Loucy (cell line): ENCODE measurements at regions not wholly inside any gene's neighbourhood (a gene's known extent, or its start where the extent isn't known, plus 50 kb on each side); places are given as distances from the start of the nearest gene placed in this dataset.

Experiments
- H2AFZ ChIP-seq: fragments of 200-600 bp; sonication (generic); 2 replicates; pipeline ENCODE4 v1.6.0; 2016; ENCODE audit warnings: antibody characterized with exemption, mild to moderate bottlenecking, low read length, moderate library complexity
- H3F3A ChIP-seq: fragments of 200-600 bp; 2 replicates; pipeline ENCODE4 v1.6.0; 2016; ENCODE audit warnings: antibody characterized with exemption, low read depth, mild to moderate bottlenecking
- H3K27me3 ChIP-seq: fragments of 200-600 bp; sonication (generic); 2 replicates; pipeline ENCODE4 v1.6.1; 2014; ENCODE audit warnings: low read length, mild to moderate bottlenecking; ENCODE audit not compliant: insufficient read depth, poor library complexity, severe bottlenecking
- H3K36me3 ChIP-seq: fragments of 200-600 bp; sonication (generic); 2 replicates; pipeline ENCODE4 v1.6.1; 2016; ENCODE audit warnings: low read length; ENCODE audit not compliant: insufficient read depth
- H3K4me1 ChIP-seq: fragments of 200-600 bp; sonication (generic); 2 replicates; pipeline ENCODE4 v1.5.1; 2014; ENCODE audit warnings: low read length, mild to moderate bottlenecking; ENCODE audit not compliant: insufficient read depth, poor library complexity, severe bottlenecking
- H3K4me2 ChIP-seq: fragments of 200-600 bp; sonication (generic); 2 replicates; pipeline ENCODE4 v1.6.0; 2014; ENCODE audit warnings: antibody characterized with exemption, low read length, low read depth, mild to moderate bottlenecking; ENCODE audit not compliant: poor library complexity, severe bottlenecking
- H3K4me3 ChIP-seq: fragments of 200-600 bp; sonication (generic); 2 replicates; pipeline ENCODE4 v1.5.1; 2014; ENCODE audit warnings: low read length, mild to moderate bottlenecking, mixed read lengths; ENCODE audit not compliant: poor library complexity, severe bottlenecking
- H3K79me2 ChIP-seq: fragments of 200-600 bp; sonication (generic); 2 replicates; pipeline ENCODE4 v1.6.1; 2014; ENCODE audit warnings: low read length; ENCODE audit not compliant: insufficient read depth
- H3K9ac ChIP-seq: fragments of 200-600 bp; sonication (generic); 2 replicates; pipeline ENCODE4 v1.6.0; 2014; ENCODE audit warnings: mild to moderate bottlenecking, low read depth, low read length, moderate library complexity; ENCODE audit not compliant: poor library complexity, severe bottlenecking
- H3K9me2 ChIP-seq: fragments of 200-600 bp; sonication (generic); replicated peaks from 2 replicates; pipeline ENCODE4 v1.6.1; 2016; ENCODE audit warnings: low read depth, low read length, mixed read lengths
- H3K9me3 ChIP-seq: fragments of 200-600 bp; sonication (generic); 2 replicates; pipeline ENCODE4 v1.6.1; 2014; ENCODE audit warnings: mild to moderate bottlenecking, antibody characterized with exemption, low read length, low read depth; ENCODE audit not compliant: insufficient read depth
- H4K20me1 ChIP-seq: fragments of 200-600 bp; sonication (generic); 2 replicates; pipeline ENCODE4 v1.6.0; 2014; ENCODE audit warnings: antibody characterized with exemption, low read length, mild to moderate bottlenecking; ENCODE audit not compliant: insufficient read depth, poor library complexity, severe bottlenecking
- EZH2phosphoT487 ChIP-seq: fragments of 200-600 bp; IDR thresholded peaks from 2 replicates; pipeline ENCODE4 v1.6.1; 2018; ENCODE audit warnings: antibody characterized with exemption, mild to moderate bottlenecking, moderate library complexity, borderline replicate concordance
- TF ChIP-seq, protein P1 (sequence below): fragments of 200-600 bp; sonication (generic); conservative IDR thresholded peaks from 2 replicates; pipeline ENCODE4 v1.5.1; 2014; ENCODE audit warnings: mild to moderate bottlenecking, antibody characterized with exemption, low read length

- Histone ChIP-seq H3K9me2 (no peaks in the 10 kb centered on the region), H3K9ac (no peak overlapping the region), H3K36me3 (no peaks in the 10 kb centered on the region), H3K79me2 (no peaks in the 10 kb centered on the region), H3K4me2 (no peak overlapping the region), H4K20me1 (no peaks in the 10 kb centered on the region), H3K9me3 (peaks cover 4% of the 10 kb centered on the region; the same call in 1 of the 2 replicates), H3K4me3 (no peak overlapping the region), H3F3A (no peaks in the 10 kb centered on the region), H3K27me3 (no peaks in the 10 kb centered on the region), H3K4me1 (peaks cover 6% of the 10 kb centered on the region), H2AFZ (no peak overlapping the region)
- no peak for TF ChIP-seq EZH2phosphoT487
- TF ChIP-seq, protein P1, sequence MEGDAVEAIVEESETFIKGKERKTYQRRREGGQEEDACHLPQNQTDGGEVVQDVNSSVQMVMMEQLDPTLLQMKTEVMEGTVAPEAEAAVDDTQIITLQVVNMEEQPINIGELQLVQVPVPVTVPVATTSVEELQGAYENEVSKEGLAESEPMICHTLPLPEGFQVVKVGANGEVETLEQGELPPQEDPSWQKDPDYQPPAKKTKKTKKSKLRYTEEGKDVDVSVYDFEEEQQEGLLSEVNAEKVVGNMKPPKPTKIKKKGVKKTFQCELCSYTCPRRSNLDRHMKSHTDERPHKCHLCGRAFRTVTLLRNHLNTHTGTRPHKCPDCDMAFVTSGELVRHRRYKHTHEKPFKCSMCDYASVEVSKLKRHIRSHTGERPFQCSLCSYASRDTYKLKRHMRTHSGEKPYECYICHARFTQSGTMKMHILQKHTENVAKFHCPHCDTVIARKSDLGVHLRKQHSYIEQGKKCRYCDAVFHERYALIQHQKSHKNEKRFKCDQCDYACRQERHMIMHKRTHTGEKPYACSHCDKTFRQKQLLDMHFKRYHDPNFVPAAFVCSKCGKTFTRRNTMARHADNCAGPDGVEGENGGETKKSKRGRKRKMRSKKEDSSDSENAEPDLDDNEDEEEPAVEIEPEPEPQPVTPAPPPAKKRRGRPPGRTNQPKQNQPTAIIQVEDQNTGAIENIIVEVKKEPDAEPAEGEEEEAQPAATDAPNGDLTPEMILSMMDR: no peak
These were observed 492.4 kb upstream of the NFIA start for GRCh38 chr1:60589916-60590315.

DNA sequence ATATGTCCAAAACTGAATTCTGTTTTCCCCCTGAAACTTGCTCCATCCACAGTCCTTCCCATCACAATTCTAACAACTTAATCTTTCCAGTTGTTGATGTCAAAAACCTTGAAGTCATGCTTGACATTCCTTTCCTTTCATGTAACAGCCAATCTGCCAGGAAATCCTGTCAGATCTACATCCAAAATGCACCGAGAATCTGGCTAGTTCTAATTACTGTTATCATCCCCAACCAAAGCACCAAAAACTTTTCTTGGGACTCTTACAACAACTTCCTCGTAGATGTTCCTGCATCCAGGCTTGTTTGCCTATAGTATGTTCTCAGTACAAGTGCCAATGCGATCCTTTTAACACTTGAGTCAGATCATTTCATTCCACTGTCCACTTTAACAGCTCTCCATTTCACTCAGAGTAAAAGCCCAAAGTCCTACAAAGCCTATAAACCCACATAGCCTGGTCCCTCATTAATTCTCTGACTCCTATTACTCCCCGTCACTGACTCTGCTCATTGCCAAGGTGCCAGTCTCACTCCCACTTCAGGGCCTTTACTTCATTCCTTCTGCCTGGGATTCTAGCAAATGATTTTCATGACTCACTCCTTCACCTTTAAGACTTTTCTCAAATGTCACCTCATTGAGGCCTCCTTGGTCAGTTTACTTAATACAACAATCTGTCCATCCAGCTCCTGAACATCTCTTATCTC is 493.2 kb upstream of the NFIA start:
- Histone ChIP-seq H3F3A (no peaks in the 10 kb centered on the region), H3K27me3 (no peaks in the 10 kb centered on the region), H3K9ac (no peak overlapping the region), H3K9me2 (no peaks in the 10 kb centered on the region), H4K20me1 (no peaks in the 10 kb centered on the region), H2AFZ (no peak overlapping the region), H3K4me2 (no peak overlapping the region), H3K79me2 (no peaks in the 10 kb centered on the region), H3K36me3 (no peaks in the 10 kb centered on the region; the same call in 1 of the 2 replicates), H3K9me3 (peaks cover 8% of the 10 kb centered on the region), H3K4me1 (peaks cover 6% of the 10 kb centered on the region), H3K4me3 (no peak overlapping the region)
- TF ChIP-seq, protein P1: no peak
- TF ChIP-seq EZH2phosphoT487: no peak

- no peaks in the 10 kb centered on the region for H4K20me1 ChIP-seq
- no peak overlapping the region for H3K4me2 ChIP-seq
- TF ChIP-seq EZH2phosphoT487: no peak
- TF ChIP-seq, protein P1: no peak
- H3K9ac ChIP-seq: no peak overlapping the region
- H3K9me2 ChIP-seq: no peaks in the 10 kb centered on the region
- no peaks in the 10 kb centered on the region for H3F3A ChIP-seq
- H3K4me1 ChIP-seq: peaks cover 33% of the 10 kb centered on the region
- no peak overlapping the region for H2AFZ ChIP-seq
- H3K36me3 ChIP-seq: no peaks in the 10 kb centered on the region; the same call in 1 of the 2 replicates
- no peak overlapping the region for H3K4me3 ChIP-seq
- H3K27me3 ChIP-seq: no peaks in the 10 kb centered on the region
- no peaks in the 10 kb centered on the region for H3K79me2 ChIP-seq
- peaks cover 15% of the 10 kb centered on the region for H3K9me3 ChIP-seq
These were observed 498.0 kb upstream of the NFIA start for GRCh38 chr1:60584371-60584770.
